HG03521 (cell line): ENCODE measurements at regions not wholly inside any gene's neighbourhood (a gene's known extent, or its start where the extent isn't known, plus 50 kb on each side); places are given as distances from the start of the nearest gene placed in this dataset.

Source experiments
- ATAC-seq: cut with Tn5 transposase; IDR thresholded peaks from one replicate; pipeline ENCODE4 v1.9.1; 2021; ENCODE audit warnings: mild to moderate bottlenecking, moderate library complexity; ENCODE audit not compliant: unreplicated experiment

GRCh38 chr4:31573554-31573953, 853.4 kb downstream of the PCDH7 start:
- ATAC-seq, result no peak

- no peak for ATAC-seq
Observed at GRCh38 chr4:31575504-31575903, 855.3 kb downstream of the PCDH7 start.

DNA sequence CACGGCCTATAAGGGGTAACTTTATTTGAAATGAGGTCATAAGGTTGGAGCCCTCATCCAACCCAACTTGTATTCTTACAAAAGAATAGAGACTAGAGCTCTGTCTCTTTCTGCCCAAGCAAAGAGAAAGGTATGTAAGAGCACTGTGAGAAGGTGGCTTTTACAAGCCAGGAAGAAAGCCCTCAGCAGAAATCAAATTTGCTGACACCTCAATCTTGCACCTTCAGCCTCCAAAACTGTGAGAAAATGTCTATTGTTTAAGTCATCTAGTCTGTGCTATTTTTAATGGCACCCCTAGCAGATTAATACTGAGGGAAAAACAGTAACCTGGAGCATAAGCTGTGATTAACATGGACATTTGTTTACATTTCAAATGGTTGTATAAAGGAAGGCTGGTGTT, 860.7 kb downstream of the PCDH7 start:
- no peak for ATAC-seq

DNA sequence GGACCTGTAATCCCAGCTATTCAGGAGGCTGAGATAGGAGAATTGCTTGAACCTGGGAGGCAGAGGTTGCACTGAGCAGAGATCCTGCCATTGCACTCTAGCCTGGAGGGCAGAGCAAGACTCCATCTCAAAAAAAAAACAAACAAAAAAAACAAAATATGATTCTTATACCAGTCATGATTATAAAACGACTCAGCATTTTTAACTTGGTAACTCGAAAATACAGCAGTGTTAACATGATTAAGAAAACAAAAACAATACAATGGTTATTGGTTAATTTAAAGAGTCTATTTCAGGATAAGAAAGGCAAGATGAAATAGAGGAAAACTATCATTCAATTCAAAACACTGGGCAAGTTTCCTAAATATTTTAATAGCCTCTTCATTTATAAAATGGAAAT, 865.3 kb downstream of the PCDH7 start:
- no peak for ATAC-seq

- ATAC-seq, result no peak
Observed at GRCh38 chr4:31592293-31592692, 872.1 kb downstream of the PCDH7 start.

DNA sequence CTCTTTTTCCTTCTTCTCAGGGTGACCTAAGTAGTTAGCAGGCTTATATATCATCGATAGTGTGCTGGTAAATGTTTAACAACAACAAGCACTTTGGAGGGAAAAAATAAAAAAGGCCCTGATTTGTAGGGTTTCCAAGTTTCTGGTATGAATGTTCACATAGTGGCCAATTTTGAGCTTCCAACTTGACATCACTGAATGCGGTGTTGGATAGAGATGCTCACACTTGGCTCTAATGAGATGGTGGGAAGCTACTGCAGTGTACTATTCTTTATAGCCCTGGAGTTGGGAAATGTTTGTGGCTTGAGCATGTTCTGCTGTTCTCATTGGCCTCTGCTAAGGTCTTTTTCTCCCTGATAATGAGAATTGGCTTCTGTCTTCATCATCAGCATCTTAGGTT, 875.3 kb downstream of the PCDH7 start:
- ATAC-seq, result no peak

- ATAC-seq, result no peak
Observed at GRCh38 chr4:31598639-31599038, 878.5 kb downstream of the PCDH7 start.

DNA sequence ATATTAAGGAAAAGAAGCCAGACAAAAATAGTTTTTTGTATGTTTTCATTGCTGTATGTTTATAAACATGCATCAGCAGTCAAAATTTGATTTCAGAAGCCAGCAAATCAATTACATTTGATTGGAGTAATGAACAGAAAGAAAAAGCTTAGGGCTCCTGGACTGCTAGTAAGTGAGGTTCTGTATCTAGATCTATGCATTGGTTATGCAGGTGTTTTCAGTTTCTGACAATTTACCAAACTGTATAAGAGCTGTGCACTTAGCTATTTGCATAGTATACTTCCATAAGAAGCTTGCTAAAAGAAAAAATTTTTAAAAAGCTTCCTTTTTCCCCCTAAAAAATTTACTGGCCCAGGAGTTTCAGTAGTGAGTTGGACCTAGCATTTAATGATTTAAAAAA, 881.6 kb downstream of the PCDH7 start:
- ATAC-seq, result no peak

- no peak for ATAC-seq
Observed at GRCh38 chr4:31613946-31614623, 893.9 kb downstream of the PCDH7 start.

- no peak for ATAC-seq
Observed at GRCh38 chr4:31617667-31618066, 897.5 kb downstream of the PCDH7 start.

- no peak for ATAC-seq
Observed at GRCh38 chr4:31620476-31620875, 900.3 kb downstream of the PCDH7 start.

DNA sequence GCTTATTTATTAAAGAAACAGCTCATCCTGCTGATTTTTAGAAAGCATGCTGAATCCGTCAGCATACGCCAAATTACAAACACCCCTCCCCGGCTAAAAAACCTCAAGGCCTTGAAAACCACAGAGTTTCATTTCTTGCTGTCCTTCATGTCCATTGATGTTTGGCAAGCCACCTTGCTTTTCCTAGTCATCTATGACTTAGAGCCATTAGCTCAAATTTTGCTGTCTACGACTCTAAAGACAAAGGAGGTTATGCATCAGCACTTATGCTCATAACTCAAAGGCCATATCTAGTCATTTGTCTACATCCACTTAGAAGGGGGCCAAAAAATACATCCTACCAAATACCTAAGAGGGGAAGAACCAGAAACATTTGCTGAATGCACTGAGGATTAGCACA, 925.1 kb downstream of the PCDH7 start:
- no peak for ATAC-seq

- no peak for ATAC-seq
Observed at GRCh38 chr4:31647786-31648185, 927.6 kb downstream of the PCDH7 start.

DNA sequence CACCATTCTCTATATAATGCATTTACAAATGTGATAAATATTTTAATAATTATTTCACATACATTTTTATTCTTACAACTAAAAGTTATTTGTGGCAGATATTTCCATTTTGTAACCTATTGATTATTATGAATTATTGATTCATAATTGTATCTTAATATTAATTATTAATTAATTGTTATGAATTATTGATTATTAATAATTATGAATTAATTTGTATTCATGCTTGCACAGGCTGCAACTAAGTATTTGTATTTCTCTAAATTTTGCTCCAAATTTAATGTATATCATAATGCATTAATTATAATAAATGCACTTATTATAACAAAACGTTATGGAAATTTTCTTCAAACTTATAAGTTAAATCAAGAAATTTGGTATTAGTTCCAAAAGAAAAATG, 929.7 kb downstream of the PCDH7 start:
- ATAC-seq, result no peak

DNA sequence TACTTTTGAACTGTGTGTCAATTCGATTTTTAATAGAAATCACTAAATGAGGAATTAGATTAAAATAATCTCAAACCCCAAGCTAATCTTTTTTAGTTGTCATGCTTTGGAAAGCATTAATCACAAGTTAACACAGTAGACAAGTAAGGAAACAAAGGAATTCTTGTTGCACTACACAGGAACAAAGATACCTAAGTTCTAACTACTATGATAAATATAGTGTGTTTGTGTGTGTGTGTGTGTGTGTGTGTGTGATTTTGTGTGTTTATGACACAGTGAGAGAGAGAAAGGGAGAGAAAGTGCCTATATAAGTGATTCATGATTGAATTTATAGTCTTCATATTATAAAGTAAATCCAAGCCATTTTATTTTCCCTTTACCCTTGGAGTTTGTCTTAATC, 931.4 kb downstream of the PCDH7 start:
- ATAC-seq, result no peak

- ATAC-seq, result no peak
Observed at GRCh38 chr4:31655328-31655727, 935.2 kb downstream of the PCDH7 start.

- no peak for ATAC-seq
Observed at GRCh38 chr4:31657859-31658570, 937.8 kb downstream of the PCDH7 start.

GRCh38 chr4:31660916-31661315, 940.7 kb downstream of the PCDH7 start:
- no peak for ATAC-seq

GRCh38 chr4:31662951-31663350, 942.8 kb downstream of the PCDH7 start:
- no peak for ATAC-seq

DNA sequence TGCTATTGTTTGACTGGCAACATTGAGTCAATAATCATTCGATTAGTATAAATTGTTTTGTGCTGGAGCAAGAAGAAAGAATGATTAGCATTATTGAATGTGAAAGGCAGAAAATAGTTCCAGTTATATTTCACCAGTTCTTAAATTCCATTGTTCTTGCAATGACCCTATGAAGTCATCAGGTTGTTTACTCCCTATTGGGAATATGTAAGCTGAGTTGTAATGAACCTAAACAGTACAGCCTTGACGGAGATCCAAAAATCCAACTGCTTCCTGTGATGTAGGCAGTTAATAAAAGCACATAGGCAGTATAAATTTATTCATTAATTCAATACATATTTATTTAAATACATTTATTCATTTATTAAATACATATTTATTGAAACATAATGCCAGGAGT, 947.5 kb downstream of the PCDH7 start:
- no peak for ATAC-seq

GRCh38 chr4:31674313-31674947, 954.3 kb downstream of the PCDH7 start:
- no peak for ATAC-seq

DNA sequence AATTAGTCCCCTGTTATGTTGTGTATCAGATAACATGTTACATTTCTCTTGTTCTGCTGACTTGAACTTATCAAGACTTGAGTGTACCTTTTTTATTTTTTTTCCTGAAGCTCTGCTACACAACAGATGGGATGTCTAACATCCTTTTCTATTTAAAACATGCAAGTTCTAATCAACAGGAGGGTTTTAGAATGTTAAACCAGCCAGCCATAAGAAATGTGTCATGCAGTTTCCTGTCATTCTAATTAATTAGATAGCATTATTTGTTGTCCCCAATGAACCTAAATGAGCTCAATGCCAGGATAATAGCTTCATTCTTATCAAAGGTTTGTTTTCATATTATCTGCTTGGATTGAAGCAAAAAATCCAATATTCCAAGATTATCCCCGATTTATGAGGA, 958.2 kb downstream of the PCDH7 start:
- ATAC-seq, result no peak
